GM18507 (cell line): ENCODE measurements at regions not wholly inside any gene's neighbourhood (a gene's known extent, or its start where the extent isn't known, plus 50 kb on each side); places are given as distances from the start of the nearest gene placed in this dataset.
"Not testable (repeated sequence)": the region's sequence is repeated elsewhere in the genome, so short reads cannot be mapped to it uniquely, and the experiment has no call there.

ENCODE experiments used
- DNase-seq: peaks from one replicate; pipeline ENCODE4 v3.0.0; 2011; ENCODE audit warnings: low read depth; ENCODE audit not compliant: insufficient read length; ENCODE audit errors: extremely low spot score
- FAIRE-seq: peaks from 2 replicates; lab custom pipeline; 2011; peaks lifted over from hg19 to GRCh38; lab: Jason Lieb, UNC

DNA sequence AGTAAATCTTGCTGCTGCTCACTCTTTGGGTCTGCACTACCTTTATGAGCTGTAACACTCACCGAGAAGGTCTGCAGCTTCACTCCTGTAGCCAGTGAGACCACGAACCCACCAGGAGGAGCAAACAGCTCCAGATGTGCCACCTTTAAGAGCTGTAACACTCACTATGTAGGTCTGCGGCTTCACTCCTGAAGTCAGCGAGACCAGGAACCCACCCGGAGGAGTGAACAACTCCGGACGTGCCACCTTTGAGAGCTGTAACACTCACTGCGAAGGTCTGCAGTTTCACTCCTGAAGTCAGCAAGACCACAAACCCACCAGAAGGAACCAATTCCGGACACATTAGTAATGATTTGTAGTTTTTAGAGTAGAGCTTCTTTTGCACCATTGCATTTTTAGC, 481.9 kb downstream of the PCDH7 start:
- FAIRE-seq, DNase-seq: not testable (repeated sequence)

DNA sequence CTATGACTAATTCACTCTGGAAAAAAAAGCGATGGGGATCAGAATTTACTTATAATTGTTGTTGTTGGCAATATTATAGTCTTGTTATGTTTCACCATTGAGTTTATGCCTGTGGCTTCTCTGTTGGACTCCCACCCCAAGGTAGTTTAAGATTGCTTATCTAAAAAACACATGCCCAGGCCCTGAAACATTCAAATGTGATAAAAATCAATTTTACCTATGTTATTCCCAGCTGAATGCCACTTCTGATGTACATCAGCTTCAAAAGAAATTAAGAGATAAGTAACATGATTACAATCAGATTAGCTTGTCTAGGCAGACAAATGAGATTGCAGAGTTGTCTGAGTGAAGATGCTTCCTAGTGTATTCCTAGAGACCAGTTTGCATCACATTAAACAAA, 484.7 kb downstream of the PCDH7 start:
- DNase-seq (no peak), FAIRE-seq (no peak)

DNA sequence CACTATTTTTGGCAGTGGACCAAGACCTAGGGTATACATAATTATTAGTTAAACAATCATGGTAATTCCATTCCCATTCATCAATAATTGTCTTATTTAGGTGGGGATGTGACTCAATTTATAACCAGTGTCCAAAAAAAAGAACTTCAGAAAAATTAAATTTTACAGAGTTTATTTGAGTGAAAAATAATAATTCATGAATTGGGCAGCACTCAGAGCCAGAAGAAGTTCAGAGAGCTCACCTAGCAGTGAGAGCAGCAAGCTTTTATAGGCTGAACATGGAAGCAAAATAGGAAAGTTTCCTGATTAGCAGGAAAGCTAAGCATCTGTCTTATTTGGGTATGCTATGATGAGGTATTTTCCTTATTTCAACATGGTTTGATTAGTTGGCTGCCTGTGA, 500.8 kb downstream of the PCDH7 start:
- FAIRE-seq: no peak

DNA sequence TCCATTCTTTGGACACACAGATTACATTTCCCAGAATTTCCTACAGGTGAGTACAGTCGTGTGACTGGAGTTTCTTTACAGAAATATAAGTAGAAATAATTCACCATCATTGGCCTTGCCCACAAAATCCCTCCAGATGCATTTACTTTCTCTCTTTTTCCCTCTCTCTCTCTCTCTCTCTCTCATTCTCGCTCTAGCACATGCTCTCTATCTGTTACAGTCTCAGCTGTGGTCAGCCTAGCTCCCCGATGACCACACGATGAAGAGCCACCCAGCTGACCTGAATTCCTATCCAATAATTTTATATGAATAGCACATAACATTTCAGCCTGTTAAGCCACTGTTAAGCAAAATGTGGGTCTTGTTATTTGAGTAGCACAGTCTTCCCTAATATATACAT, 507.9 kb downstream of the PCDH7 start:
- DNase-seq (no peak), FAIRE-seq (no peak)

More for the DNA sequence above, 500.8 kb downstream of the PCDH7 start:
- DNase-seq: no peak

DNA sequence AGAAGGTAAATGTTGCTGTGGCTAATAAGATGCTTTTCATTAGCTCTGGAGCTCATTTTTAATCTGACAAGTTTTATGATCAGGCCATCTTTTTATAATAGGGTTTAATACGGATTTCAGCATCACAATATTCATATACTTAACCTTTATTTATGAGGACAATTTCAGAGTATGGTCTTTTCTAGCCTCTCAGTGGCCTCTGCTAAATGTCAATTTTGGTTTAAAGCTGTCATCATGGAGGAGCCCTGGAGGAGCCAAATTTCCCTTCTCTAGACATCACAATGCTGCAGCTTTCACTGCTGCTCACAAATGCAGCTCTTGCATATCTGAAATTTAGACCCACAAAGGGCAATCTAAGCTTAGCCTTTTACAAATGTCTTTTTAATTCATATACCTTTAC, 510.4 kb downstream of the PCDH7 start:
- no peak for DNase-seq

DNA sequence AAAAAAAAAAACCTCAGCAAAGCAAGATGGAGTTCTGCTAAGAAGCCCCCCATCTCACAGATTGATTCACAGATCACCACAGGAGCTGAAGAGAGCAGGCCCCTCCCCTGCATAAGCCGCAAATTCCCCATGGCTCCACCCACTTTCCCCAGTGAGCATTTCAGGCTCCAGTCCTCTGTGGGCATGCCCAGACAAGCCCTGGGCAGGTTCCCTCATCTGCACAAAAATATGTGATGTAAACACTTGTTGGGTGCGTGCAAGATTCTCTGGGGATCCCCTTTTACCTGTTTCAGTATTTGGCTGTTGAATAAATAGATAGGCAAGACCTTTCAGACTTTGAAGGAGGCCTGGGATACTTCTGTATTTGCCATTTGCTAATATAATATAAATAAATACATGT, 514.3 kb downstream of the PCDH7 start:
- no peak for DNase-seq
- FAIRE-seq: no peak

More for the DNA sequence above, 510.4 kb downstream of the PCDH7 start:
- FAIRE-seq: no peak

DNA sequence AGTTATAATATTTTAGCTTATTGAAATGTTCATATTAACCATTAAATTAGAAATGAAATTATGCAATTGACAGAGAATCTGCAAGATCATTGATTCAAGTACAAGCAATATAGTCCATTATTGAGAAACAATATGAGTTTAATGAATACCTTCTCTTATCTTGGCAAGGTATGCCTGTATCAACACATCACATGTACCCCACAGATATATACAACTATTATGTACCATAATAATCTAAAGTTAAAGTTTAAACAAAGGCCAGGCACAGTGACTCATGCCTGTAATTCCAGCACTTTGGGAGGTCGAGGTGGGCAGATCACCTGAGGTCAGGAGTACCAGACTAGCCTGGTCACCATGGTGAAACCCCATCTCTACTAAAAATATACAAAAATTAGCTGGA, 514.7 kb downstream of the PCDH7 start:
- no peak for FAIRE-seq
- DNase-seq: no peak

DNA sequence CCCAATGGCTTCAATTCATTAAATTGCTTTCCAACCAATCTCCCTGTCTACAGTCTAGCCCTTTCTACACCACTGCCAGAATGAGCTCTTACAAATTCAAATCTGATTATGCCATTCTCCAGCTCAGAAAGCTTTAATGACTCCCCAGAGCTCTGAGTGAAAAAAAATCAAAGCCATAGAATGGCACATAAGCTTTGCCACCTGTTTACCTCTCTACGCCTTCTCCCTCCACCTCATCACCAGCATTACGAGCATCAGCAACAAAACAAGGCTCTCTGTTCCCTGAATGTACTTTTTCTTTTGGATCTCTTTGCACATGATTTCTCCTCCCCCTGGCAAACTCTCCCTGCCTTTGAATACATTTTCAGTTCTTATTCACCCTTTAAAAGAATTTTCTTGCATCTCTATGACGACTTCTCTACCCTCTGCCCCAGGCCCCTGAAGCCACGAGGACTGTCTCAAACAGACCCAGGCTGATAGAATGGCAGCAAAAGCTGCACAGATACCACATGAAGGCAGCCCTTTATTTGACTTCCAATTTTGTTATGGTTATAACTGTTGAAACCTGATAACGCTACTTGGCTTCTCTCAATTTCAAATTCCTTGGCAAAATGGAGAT, 516.0 kb downstream of the PCDH7 start:
- FAIRE-seq (no peak), DNase-seq (no peak)

DNA sequence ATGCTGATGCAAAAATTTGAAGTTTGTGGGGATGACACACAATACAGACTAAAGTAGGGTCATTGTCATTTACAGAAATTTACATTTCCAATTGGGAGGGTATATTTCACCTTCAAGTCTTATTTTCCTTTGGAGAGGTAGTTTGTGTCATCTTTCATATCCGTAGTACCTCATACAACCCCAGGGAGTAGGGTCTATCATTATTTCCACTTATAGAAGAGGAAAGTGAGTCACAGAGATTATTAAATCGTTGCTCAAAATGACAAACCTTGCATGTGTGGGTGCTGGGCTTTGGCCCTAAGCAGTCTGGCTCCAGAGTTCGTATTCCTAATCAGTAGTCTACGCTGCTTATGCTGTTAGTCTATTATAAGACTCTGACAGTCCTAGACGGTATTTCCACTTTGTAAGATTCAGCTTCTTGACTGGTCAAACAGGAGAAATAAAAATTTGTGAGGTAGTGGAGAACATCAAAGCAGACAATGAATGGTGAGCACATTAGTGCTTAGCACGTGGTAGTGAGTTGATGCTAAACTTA, 516.5 kb downstream of the PCDH7 start:
- FAIRE-seq (no peak), DNase-seq (no peak)

DNA sequence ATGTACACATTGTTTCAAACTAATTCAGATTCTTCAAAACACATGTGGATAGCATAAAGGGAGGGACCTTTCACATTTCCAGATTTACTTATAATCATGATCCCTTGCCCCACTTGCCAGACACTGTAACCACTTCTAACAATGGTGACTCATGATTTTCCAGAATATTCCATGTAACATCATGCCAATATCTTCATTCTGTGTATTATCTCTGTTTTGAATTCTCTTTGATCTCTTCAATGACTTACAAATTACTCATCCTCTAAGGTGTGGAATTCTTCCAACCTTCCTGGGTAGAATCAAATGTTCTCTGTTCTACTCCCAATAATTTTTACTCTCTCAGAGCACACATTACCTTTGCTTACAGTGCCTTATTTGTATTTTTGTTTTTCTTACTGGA, 517.1 kb downstream of the PCDH7 start:
- no peak for FAIRE-seq

DNA sequence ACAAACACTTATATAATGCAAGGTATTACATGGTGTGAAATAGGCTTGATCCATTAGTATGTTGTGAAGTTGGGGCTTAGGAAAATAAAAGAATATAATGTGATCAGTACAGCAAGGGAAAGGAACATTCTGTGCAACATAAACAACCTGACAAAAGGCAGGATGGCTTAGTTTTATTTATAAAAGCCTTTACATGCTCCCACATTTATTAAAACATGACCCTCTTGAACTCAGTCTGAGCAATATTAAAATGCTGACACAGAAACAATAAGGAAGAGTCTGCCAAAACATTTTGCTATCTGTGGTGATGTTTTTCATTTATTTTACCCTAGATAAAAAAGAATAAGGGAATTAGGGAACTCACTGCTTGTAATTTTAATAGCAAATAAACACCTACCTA, 519.7 kb downstream of the PCDH7 start:
- no peak for DNase-seq

More for the DNA sequence above, 517.1 kb downstream of the PCDH7 start:
- DNase-seq: no peak

DNA sequence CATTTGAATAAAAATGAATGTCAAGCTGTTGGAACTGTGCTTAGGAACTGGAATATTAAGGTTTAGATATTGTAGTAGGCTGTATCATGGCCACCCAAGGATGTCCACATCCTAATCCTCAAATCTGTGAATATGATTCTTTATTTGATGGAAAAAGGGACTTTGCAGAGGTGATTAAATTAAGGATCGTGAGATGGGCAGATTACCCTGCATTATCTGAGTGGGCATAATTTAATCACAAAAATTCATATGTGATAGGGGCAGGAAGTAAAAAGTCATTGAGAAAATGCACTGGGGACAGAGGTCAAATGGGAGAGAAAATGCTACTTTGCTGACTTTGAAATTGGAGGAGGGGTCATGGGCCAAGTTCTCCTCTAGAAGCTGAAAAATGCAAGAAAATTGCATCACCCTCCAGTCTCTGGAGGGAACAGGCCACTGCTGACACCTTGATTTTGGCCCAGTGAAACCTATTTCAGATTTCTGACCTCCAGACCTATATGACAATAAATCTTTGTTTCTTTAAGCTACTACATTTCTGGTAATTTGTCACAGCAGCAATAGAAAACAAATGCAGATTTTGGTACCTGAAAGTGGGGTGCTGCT, 521.4 kb downstream of the PCDH7 start:
- no peak for FAIRE-seq
- DNase-seq: no peak

More for the DNA sequence above, 519.7 kb downstream of the PCDH7 start:
- FAIRE-seq: no peak

DNA sequence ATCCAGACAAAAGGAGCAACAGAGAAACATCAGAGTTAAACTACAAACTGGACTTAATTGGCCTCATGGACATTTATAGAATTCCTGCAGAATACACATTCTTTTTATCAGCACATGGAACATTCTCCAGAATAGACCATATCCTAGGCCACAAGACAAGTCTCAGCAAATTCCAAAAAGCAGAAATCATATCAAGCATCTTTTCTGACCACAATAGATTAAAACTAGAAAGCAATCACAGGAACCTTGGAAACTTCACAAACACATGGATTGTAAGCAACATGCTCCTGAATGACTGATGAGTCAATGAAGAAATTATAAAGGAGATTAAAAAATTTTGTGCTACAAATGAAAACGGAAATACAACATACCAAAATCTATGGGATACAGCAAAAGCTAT, 526.7 kb downstream of the PCDH7 start:
- DNase-seq (no peak), FAIRE-seq (no peak)

DNA sequence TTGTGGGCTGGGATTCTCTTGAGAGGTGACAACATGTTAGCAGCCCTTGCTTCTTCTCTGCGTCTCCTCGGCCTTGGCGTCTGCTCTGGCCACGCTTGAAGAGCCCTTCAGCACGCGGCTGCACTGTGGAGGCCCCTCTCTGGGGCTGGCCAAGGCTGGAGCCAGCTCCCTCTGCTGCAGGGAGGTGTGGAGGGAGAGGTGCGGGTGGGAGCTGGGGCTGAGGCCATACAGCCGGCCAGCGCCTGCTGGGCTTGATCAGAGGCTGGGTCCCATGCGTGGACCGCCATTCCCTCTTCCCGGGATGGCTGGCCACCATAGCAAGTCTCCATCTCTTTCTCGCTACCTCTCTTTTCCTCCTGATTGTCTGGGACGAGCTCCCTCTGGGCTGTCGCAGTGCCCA, 539.0 kb downstream of the PCDH7 start:
- FAIRE-seq (no peak), DNase-seq (no peak)

DNA sequence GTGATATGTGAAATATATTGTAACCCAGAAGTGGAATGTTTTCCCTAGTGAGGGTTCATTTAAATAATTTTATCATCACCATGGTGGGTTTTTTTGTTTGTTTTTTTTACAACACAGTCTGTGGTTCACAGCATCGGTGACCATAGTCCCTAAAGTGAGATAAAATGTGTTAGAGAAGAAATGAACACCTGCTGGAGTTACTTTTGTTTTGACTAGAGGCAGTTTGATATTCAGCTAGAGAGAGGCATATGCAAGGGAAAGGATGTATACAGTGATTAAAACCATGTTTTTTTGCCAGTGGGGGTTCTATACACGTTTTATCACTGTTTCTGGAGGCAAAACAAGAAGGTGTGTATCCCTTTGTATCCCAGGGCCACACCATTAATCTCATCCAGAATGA, 541.5 kb downstream of the PCDH7 start:
- FAIRE-seq: no peak
- DNase-seq: no peak

DNA sequence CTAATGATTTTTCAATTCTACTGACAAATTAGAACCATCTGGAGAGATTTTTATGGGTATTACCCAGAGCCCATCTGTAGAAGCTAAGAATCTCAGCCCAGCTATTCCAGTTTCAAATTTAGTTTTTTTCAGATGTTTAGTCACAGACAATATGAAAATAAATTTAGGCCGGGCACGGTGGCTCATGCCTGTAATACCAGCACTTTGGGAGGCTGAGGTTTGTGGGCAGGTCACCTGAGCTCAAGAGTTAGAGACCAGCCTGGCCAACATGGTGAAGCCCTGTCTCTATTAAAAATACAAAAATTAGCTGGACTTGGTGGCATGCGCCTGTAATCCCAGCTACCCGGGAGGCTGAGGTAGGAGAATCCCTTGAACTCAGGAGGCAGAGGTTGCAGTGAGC, 545.9 kb downstream of the PCDH7 start:
- DNase-seq: not testable (repeated sequence)

DNA sequence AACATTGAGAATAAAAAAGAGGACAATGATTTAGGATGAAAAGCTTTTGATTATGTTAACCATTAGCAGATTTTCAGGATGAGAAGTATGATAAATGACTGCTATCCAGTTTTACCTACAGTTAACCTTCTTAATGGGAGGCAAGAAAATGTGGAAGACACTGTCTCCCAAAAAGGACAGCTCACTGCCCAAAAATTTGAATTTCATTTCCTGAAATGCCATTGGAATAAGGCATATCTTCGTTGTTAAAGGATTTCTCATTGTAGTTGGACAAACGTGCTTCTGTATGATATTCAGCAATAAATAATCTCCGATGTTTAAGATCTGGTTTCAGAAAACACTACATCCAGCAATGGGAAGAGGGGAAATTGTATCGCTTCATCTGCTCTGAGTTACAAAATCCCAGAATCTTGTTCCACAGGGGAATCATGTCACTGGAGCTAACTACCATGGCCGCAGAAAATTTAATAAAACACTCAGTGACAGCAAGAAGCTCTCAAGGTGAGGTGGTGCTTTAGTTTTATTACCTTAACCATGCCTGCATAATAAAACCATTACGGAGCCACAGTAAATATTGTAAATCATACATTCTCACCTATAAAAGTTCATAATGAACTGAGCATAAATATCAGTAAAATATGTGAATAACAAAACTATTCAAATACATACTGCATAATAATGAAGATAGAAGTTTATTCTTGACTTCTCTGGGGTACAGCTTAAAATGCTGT, 552.3 kb downstream of the PCDH7 start:
- FAIRE-seq: no peak
- DNase-seq: no peak

More for the DNA sequence above, 545.9 kb downstream of the PCDH7 start:
- FAIRE-seq: not testable (repeated sequence)

DNA sequence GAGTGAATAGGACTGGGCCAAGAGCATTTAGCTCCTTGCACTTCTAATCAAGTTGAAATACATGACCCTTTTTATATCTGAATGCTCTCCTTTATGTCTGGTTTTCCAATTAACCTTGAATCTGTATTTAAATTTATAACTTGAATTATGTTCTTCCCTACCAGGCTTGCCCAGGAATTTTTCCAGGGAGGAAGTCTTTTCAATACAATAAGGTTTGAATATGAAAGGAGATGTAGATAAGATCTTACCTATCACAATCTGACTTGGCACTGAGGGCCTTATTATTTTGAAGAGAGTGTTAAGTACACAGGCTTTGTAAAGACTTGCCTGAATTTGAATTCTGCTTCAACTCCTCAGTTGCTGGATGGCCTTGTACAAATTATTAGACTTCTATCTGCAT, 555.7 kb downstream of the PCDH7 start:
- no peak for FAIRE-seq
- no peak for DNase-seq

DNA sequence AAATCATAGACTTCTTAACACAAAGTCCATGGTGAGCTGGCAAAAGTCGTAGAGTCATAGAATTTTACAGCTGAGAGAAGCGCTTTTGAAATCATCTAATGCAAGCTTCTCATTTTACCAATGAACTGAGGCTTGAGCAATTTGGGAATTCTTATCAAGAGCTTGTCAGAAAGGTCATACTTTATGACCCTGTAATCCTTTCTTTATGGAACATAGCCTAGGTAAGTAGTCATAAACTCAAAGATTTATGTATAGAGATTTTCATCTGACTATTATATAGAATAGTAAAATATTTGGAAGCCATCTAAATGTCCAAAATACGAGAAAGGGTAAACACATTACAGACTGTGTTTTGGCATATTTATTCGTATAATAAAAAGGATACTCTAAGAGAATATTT, 563.5 kb downstream of the PCDH7 start:
- DNase-seq (no peak), FAIRE-seq (no peak)

DNA sequence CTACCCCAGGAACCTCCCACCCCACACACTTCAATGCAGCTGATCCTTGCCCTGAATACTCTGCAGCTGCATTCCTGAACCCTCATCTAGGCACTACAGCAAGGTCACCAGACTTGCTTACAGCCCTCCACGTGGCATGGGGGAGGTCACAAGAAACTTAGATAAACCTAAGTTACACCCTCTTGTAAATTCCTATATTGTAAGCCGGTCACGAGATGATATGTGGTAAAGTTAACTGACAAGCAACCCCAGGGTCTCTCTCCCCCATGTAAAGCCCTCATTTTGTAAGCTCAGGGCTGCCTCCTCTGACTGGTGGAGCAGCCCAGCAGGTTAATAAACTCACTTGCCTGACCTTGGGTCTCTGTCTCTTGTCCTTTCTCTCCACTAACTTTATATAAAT, 570.7 kb downstream of the PCDH7 start:
- no peak for FAIRE-seq
- no peak for DNase-seq

DNA sequence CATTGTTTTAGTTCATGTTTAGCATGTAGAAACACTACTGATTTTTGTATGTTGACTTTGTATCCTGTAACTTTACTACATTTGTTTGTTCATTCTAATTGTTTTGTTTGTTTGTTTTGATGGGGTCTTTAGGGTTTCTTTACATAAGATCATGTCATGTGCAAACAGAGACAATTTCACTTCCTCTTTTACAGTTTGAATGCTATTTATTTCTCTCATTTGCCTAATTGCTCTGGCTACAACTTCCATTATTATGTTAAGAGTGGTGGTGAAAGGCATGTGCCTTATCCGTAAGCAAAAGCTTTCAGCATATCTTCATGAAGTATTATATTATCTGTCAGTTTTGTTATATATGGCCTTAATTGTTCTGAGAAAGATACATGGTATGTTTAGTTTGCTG, 571.1 kb downstream of the PCDH7 start:
- FAIRE-seq (no peak), DNase-seq (no peak)
